ENCODE measurements at regions not wholly inside any gene's neighbourhood (a gene's known extent, or its start where the extent isn't known, plus 50 kb on each side); places are given as distances from the start of the nearest gene placed in this dataset.

DNA sequence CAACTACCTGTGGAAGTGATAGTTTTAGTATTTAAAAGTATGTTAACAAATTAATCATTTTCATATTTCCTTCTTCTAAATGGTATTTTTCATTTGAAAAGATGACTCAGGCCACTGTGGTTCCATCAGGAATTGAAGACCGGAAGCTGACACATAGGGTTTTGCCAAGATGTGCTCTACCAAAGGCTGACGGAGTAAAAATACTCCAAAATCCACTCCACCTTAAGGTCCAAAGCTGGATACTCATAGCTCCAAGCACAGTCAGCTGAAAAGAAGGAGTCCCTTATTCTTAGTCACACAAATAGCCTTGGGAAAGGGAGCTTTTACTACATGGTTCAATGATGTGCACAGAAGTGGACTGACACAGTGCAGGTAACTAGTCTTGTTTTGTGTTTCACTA lies 472.0 kb downstream of the ARAP2 start:
- no peak for TF ChIP-seq POLR2A (IDR thresholded peaks at IDR 0.05)
- TF ChIP-seq, protein P1, sequence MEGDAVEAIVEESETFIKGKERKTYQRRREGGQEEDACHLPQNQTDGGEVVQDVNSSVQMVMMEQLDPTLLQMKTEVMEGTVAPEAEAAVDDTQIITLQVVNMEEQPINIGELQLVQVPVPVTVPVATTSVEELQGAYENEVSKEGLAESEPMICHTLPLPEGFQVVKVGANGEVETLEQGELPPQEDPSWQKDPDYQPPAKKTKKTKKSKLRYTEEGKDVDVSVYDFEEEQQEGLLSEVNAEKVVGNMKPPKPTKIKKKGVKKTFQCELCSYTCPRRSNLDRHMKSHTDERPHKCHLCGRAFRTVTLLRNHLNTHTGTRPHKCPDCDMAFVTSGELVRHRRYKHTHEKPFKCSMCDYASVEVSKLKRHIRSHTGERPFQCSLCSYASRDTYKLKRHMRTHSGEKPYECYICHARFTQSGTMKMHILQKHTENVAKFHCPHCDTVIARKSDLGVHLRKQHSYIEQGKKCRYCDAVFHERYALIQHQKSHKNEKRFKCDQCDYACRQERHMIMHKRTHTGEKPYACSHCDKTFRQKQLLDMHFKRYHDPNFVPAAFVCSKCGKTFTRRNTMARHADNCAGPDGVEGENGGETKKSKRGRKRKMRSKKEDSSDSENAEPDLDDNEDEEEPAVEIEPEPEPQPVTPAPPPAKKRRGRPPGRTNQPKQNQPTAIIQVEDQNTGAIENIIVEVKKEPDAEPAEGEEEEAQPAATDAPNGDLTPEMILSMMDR (IDR thresholded peaks at IDR 0.05): no peak
